ENCODE measurements at regions not wholly inside any gene's neighbourhood (a gene's known extent, or its start where the extent isn't known, plus 50 kb on each side); places are given as distances from the start of the nearest gene placed in this dataset.
"Not testable (repeated sequence)": the region's sequence is repeated elsewhere in the genome, so short reads cannot be mapped to it uniquely, and the experiment has no call there.

DNA sequence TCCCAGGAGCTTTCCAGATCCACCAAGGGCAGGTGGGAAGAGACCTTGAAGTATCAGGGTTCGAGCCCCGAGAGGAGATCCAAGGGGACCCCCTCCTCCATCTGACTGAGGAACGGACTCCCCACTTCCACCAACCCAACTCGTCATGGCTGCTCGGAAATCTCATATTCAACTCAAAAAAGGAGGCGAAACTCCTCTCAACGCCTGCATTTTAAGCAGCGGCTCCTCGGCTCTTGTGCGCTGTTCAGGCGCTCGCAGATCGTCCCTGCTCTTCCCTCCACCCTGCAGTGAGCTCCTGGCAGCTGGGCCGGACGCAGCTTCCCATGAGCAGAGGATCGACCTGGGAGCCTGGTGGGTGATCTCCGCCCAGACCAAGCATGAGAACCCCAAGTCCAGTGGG, 341.9 kb downstream of the ADGRD1 start:
- in situ Hi-C loops (cut with MboI): loop anchor here (5.0 kb wide), 1 partner anchor 372 kb away; no protein-coding TSS in a partner anchor
- 12% methylated on average over 13 of the region's 17 CpGs for WGBS (ENCODE audit: insufficient coverage, low coverage, missing lambda C conversion rate)

GRCh38 chr12:131296136-131296535, 342.4 kb downstream of the ADGRD1 start:
- H3K4me2 ChIP-seq (ENCODE audit: insufficient read depth, low read length); FAIRE-seq; ATAC-seq; intact Hi-C loops (cut with micrococcal nuclease); H3K4me1 ChIP-seq (replicated peaks in 1 of 2; ENCODE audit: control insufficient read depth in 2 of 2, insufficient read depth in 2 of 2, low read length in 2 of 2); H3K36me3 ChIP-seq (ENCODE audit: control insufficient read depth, insufficient read depth, low read length); H3K9ac ChIP-seq (ENCODE audit: insufficient read depth in 1 of 2, low read depth in 2 of 2, low read length in 2 of 2); H3K79me2 ChIP-seq (ENCODE audit: control insufficient read depth, insufficient read depth, low read length); H3K9me1 ChIP-seq (ENCODE audit: control insufficient read depth, insufficient read depth, low read length); CTCF ChIA-PET (ENCODE audit: low intra/inter-chr PET ratio); H4K20me1 ChIP-seq (replicated peaks; ENCODE audit: control insufficient read depth, insufficient read depth, low read length); H3K9me3 ChIP-seq (replicated peaks; ENCODE audit: control insufficient read depth, insufficient read depth, low read depth, low read length); H3K4me3 ChIP-seq; POLR2A ChIA-PET; H2AFZ ChIP-seq (ENCODE audit: low read depth, low read length); BruUV-seq (replicated peaks); DNase-seq (ENCODE audit: extremely low read depth in 1 of 4, low spot score in 3 of 4); H3K27ac ChIP-seq (ENCODE audit: extremely low read depth, low read depth, low read length): not testable (repeated sequence)
- WGBS (ENCODE audit: insufficient coverage, low coverage, missing lambda C conversion rate): 40% methylated on average over 6 of the region's 6 CpGs
- peaks cover 0 to 13% of the 10 kb centered on the region in 2 experiments; a peak in 2 of 5 replicates for H3K27me3 ChIP-seq (ENCODE audit: control insufficient read depth in 2 of 2, insufficient read depth in 2 of 2, low read length in 2 of 2)
- in situ Hi-C loops (cut with MboI): loop anchor here (5.0 kb wide), 1 partner anchor 371 kb away; no protein-coding TSS in a partner anchor

More for the DNA sequence above, 341.9 kb downstream of the ADGRD1 start:
- H3K79me2 ChIP-seq (ENCODE audit: control insufficient read depth, insufficient read depth, low read length); H3K9ac ChIP-seq (ENCODE audit: insufficient read depth in 1 of 2, low read depth in 2 of 2, low read length in 2 of 2); H3K27ac ChIP-seq (ENCODE audit: extremely low read depth, low read depth, low read length); DNase-seq (ENCODE audit: extremely low read depth in 1 of 4, low spot score in 3 of 4); H3K36me3 ChIP-seq (ENCODE audit: control insufficient read depth, insufficient read depth, low read length); H4K20me1 ChIP-seq (replicated peaks; ENCODE audit: control insufficient read depth, insufficient read depth, low read length); H3K4me2 ChIP-seq (ENCODE audit: insufficient read depth, low read length); H3K4me1 ChIP-seq (replicated peaks in 1 of 2; ENCODE audit: control insufficient read depth in 2 of 2, insufficient read depth in 2 of 2, low read length in 2 of 2); H2AFZ ChIP-seq (ENCODE audit: low read depth, low read length); H3K4me3 ChIP-seq; CTCF ChIA-PET (ENCODE audit: low intra/inter-chr PET ratio); BruUV-seq (replicated peaks); POLR2A ChIA-PET; H3K9me3 ChIP-seq (replicated peaks; ENCODE audit: control insufficient read depth, insufficient read depth, low read depth, low read length); intact Hi-C loops (cut with micrococcal nuclease); H3K9me1 ChIP-seq (ENCODE audit: control insufficient read depth, insufficient read depth, low read length): not testable (repeated sequence)
- H3K27me3 ChIP-seq (ENCODE audit: control insufficient read depth in 2 of 2, insufficient read depth in 2 of 2, low read length in 2 of 2): peaks cover 0 to 13% of the 10 kb centered on the region in 2 experiments; a peak in 2 of 5 replicates
- ATAC-seq (peak; percentile 63), FAIRE-seq (peak; percentile 51)

- H4K20me1 ChIP-seq (replicated peaks; ENCODE audit: control insufficient read depth, insufficient read depth, low read length); intact Hi-C loops (cut with micrococcal nuclease); BruUV-seq (replicated peaks); H3K27ac ChIP-seq (ENCODE audit: extremely low read depth, low read depth, low read length); H3K9me1 ChIP-seq (ENCODE audit: control insufficient read depth, insufficient read depth, low read length); H3K36me3 ChIP-seq (ENCODE audit: control insufficient read depth, insufficient read depth, low read length); H3K4me3 ChIP-seq; ATAC-seq; H3K9ac ChIP-seq (ENCODE audit: insufficient read depth in 1 of 2, low read depth in 2 of 2, low read length in 2 of 2); CTCF ChIA-PET (ENCODE audit: low intra/inter-chr PET ratio); H3K4me1 ChIP-seq (replicated peaks in 1 of 2; ENCODE audit: control insufficient read depth in 2 of 2, insufficient read depth in 2 of 2, low read length in 2 of 2); DNase-seq (ENCODE audit: extremely low read depth in 1 of 4, low spot score in 3 of 4); H3K4me2 ChIP-seq (ENCODE audit: insufficient read depth, low read length); H3K9me3 ChIP-seq (replicated peaks; ENCODE audit: control insufficient read depth, insufficient read depth, low read depth, low read length); POLR2A ChIA-PET; H2AFZ ChIP-seq (ENCODE audit: low read depth, low read length); H3K79me2 ChIP-seq (ENCODE audit: control insufficient read depth, insufficient read depth, low read length): not testable (repeated sequence)
- in situ Hi-C loops (cut with MboI): loop anchor here (5.0 kb wide), 1 partner anchor 371 kb away; no protein-coding TSS in a partner anchor
- peak; percentile 48 for FAIRE-seq
- 55% methylated on average over 5 of the region's 14 CpGs for WGBS (ENCODE audit: insufficient coverage, low coverage, missing lambda C conversion rate)
- peaks cover 0 to 13% of the 10 kb centered on the region in 2 experiments; a peak in 2 of 5 replicates for H3K27me3 ChIP-seq (ENCODE audit: control insufficient read depth in 2 of 2, insufficient read depth in 2 of 2, low read length in 2 of 2)
Observed at GRCh38 chr12:131296651-131297050, 342.9 kb downstream of the ADGRD1 start.

- H3K27ac ChIP-seq (ENCODE audit: extremely low read depth, low read depth, low read length); BruUV-seq (replicated peaks); H3K79me2 ChIP-seq (ENCODE audit: control insufficient read depth, insufficient read depth, low read length); ATAC-seq; H3K9me1 ChIP-seq (ENCODE audit: control insufficient read depth, insufficient read depth, low read length); H3K4me1 ChIP-seq (replicated peaks in 1 of 2; ENCODE audit: control insufficient read depth in 2 of 2, insufficient read depth in 2 of 2, low read length in 2 of 2); CTCF ChIA-PET (ENCODE audit: low intra/inter-chr PET ratio); H3K4me3 ChIP-seq; H4K20me1 ChIP-seq (replicated peaks; ENCODE audit: control insufficient read depth, insufficient read depth, low read length); H3K9ac ChIP-seq (ENCODE audit: insufficient read depth in 1 of 2, low read depth in 2 of 2, low read length in 2 of 2); H3K4me2 ChIP-seq (ENCODE audit: insufficient read depth, low read length); H3K27me3 ChIP-seq (ENCODE audit: control insufficient read depth in 2 of 2, insufficient read depth in 2 of 2, low read length in 2 of 2); DNase-seq (ENCODE audit: extremely low read depth in 1 of 4, low spot score in 3 of 4); FAIRE-seq; intact Hi-C loops (cut with micrococcal nuclease); H3K9me3 ChIP-seq (replicated peaks; ENCODE audit: control insufficient read depth, insufficient read depth, low read depth, low read length); H3K36me3 ChIP-seq (ENCODE audit: control insufficient read depth, insufficient read depth, low read length); POLR2A ChIA-PET; H2AFZ ChIP-seq (ENCODE audit: low read depth, low read length): not testable (repeated sequence)
- 30% methylated on average over 9 of the region's 83 CpGs for WGBS (ENCODE audit: insufficient coverage, low coverage, missing lambda C conversion rate)
- in situ Hi-C loops (cut with MboI): loop anchor here (5.0 kb wide), 1 partner anchor 369 kb away; no protein-coding TSS in a partner anchor
Observed at GRCh38 chr12:131298526-131299369, 345.0 kb downstream of the ADGRD1 start.
